HG02798 (cell line): ENCODE measurements at regions not wholly inside any gene's neighbourhood (a gene's known extent, or its start where the extent isn't known, plus 50 kb on each side); places are given as distances from the start of the nearest gene placed in this dataset.

Source experiments
- ATAC-seq: cut with Tn5 transposase; IDR thresholded peaks from one replicate; pipeline ENCODE4 v1.9.1; 2021; ENCODE audit warnings: mild to moderate bottlenecking; ENCODE audit not compliant: unreplicated experiment, poor library complexity

- peak; percentile 89 for ATAC-seq
Measured at GRCh38 chr4:153127760-153128494, 76.3 kb upstream of the TRIM2 start.

GRCh38 chr4:153131596-153131995 is 72.6 kb upstream of the TRIM2 start:
- no peak for ATAC-seq

- ATAC-seq, result no peak
Measured at GRCh38 chr4:153137159-153137558, 67.1 kb upstream of the TRIM2 start.

- ATAC-seq, result no peak
Measured at GRCh38 chr4:153137677-153138630, 66.3 kb upstream of the TRIM2 start.

GRCh38 chr4:153138736-153139135 is 65.5 kb upstream of the TRIM2 start:
- no peak for ATAC-seq

- no peak for ATAC-seq
Measured at GRCh38 chr4:153140294-153140693, 63.9 kb upstream of the TRIM2 start.

- ATAC-seq, result no peak
Measured at GRCh38 chr4:153141238-153141637, 63.0 kb upstream of the TRIM2 start.

- no peak for ATAC-seq
Measured at GRCh38 chr4:153142700-153143438, 61.4 kb upstream of the TRIM2 start.

- ATAC-seq, result no peak
Measured at GRCh38 chr4:153143527-153144348, 60.5 kb upstream of the TRIM2 start.

GRCh38 chr4:153146031-153146430 is 58.2 kb upstream of the TRIM2 start:
- ATAC-seq, result no peak

GRCh38 chr4:153146961-153147360 is 57.3 kb upstream of the TRIM2 start:
- ATAC-seq, result no peak

GRCh38 chr4:153148791-153149190 is 55.5 kb upstream of the TRIM2 start:
- no peak for ATAC-seq

- peak; percentile 28 for ATAC-seq
Measured at GRCh38 chr4:153151535-153152455, 52.4 kb upstream of the TRIM2 start.

- ATAC-seq, result peak; percentile 19
Measured at GRCh38 chr4:153152501-153153338, 51.5 kb upstream of the TRIM2 start.

GRCh38 chr4:153153339-153153871 is 50.8 kb upstream of the TRIM2 start:
- peak; percentile 68 for ATAC-seq

GRCh38 chr4:153154007-153154975 is 50.0 kb upstream of the TRIM2 start:
- no peak for ATAC-seq
